ENCODE measurements at regions not wholly inside any gene's neighbourhood (a gene's known extent, or its start where the extent isn't known, plus 50 kb on each side); places are given as distances from the start of the nearest gene placed in this dataset.

DNA sequence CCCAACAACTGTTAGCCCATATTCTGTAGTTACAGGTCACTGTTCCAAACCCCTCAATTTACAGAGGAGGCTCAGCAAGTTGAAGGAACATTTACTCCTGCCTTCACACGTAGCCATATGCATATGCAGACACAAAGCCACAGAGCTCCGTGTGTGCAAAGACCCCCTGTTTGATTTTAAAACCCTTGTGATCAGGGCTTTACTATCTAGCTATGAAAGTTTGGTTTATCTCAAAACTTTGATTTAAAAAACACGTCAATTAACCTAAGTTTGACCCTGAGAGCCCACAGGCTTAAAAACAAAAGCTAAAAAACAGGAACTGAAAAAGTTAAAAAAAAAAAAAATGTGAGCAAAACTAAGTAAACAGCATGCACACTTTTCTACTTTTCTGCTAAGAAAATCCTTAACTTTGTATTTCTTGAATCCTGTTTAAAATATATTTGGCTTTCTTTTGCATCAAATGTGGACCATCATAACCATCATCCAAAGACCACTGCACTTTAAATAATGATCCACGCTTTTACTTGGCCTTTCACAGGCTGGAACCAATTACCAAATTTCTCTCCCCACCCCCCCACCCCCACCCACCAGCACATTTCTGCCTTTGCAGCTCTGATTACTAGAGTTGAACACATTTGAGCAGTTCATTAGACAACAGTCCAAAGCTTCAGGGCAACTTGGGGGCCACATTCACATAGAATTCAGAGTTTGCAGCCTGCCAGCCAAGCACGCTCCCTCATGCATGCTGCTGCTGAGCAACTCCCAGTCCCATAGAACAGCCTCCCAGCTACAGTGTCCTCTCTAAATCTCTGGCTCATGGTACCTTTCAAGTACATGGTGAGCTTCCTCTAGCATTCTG is 128.8 kb upstream of the MAP3K1 start:
- TF ChIP-seq, protein P1, sequence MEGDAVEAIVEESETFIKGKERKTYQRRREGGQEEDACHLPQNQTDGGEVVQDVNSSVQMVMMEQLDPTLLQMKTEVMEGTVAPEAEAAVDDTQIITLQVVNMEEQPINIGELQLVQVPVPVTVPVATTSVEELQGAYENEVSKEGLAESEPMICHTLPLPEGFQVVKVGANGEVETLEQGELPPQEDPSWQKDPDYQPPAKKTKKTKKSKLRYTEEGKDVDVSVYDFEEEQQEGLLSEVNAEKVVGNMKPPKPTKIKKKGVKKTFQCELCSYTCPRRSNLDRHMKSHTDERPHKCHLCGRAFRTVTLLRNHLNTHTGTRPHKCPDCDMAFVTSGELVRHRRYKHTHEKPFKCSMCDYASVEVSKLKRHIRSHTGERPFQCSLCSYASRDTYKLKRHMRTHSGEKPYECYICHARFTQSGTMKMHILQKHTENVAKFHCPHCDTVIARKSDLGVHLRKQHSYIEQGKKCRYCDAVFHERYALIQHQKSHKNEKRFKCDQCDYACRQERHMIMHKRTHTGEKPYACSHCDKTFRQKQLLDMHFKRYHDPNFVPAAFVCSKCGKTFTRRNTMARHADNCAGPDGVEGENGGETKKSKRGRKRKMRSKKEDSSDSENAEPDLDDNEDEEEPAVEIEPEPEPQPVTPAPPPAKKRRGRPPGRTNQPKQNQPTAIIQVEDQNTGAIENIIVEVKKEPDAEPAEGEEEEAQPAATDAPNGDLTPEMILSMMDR (IDR thresholded peaks at IDR 0.05), result no peak
- TF ChIP-seq POLR2AphosphoS5 (IDR thresholded peaks at IDR 0.05) (no peak), POLR2A (IDR thresholded peaks at IDR 0.05; ENCODE audit: low read depth) (no peak)
